ENCODE measurements at regions not wholly inside any gene's neighbourhood (a gene's known extent, or its start where the extent isn't known, plus 50 kb on each side); places are given as distances from the start of the nearest gene placed in this dataset.

GRCh38 chr1:14392161-14392858, 206.2 kb upstream of the KAZN start:
- Histone ChIP-seq H3K4me3 (no peak overlapping the region), H3K4me1 (replicated peaks in 1 of 2) (no peaks in the 10 kb centered on the region), H3K27me3 (no peaks in the 10 kb centered on the region), H3K27ac (no peak overlapping the region), H3K36me3 (replicated peaks in 1 of 2) (no peaks in the 10 kb centered on the region), H3K9me3 (replicated peaks in 1 of 3) (no peaks in the 10 kb centered on the region)
- DNase-seq, result no peak
- WGBS, 4 donors, result 71 to 81% (median 76%) methylated on average over 11 to 12 of the region's 12 CpGs
- intact Hi-C loops (cut with DNase I), result no loop called here
- no peak for TF ChIP-seq POLR2A (IDR thresholded peaks at IDR 0.05)
- TF ChIP-seq, protein P1, sequence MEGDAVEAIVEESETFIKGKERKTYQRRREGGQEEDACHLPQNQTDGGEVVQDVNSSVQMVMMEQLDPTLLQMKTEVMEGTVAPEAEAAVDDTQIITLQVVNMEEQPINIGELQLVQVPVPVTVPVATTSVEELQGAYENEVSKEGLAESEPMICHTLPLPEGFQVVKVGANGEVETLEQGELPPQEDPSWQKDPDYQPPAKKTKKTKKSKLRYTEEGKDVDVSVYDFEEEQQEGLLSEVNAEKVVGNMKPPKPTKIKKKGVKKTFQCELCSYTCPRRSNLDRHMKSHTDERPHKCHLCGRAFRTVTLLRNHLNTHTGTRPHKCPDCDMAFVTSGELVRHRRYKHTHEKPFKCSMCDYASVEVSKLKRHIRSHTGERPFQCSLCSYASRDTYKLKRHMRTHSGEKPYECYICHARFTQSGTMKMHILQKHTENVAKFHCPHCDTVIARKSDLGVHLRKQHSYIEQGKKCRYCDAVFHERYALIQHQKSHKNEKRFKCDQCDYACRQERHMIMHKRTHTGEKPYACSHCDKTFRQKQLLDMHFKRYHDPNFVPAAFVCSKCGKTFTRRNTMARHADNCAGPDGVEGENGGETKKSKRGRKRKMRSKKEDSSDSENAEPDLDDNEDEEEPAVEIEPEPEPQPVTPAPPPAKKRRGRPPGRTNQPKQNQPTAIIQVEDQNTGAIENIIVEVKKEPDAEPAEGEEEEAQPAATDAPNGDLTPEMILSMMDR (IDR thresholded peaks at IDR 0.05), result no peak

GRCh38 chr1:14392859-14393365, 205.6 kb upstream of the KAZN start:
- no peak for DNase-seq
- Histone ChIP-seq H3K27me3 (no peaks in the 10 kb centered on the region), H3K9me3 (replicated peaks in 1 of 3) (no peaks in the 10 kb centered on the region), H3K4me3 (no peak overlapping the region), H3K4me1 (replicated peaks in 1 of 2) (no peaks in the 10 kb centered on the region), H3K36me3 (replicated peaks in 1 of 2) (no peaks in the 10 kb centered on the region), H3K27ac (no peak overlapping the region)
- TF ChIP-seq, protein P1 (IDR thresholded peaks at IDR 0.05), result no peak
- TF ChIP-seq POLR2A (IDR thresholded peaks at IDR 0.05), result no peak
- 68 to 76% (median 70%) methylated on average over 5 of the region's 5 CpGs for WGBS, 4 donors
- intact Hi-C loops (cut with DNase I), result no loop called here

DNA sequence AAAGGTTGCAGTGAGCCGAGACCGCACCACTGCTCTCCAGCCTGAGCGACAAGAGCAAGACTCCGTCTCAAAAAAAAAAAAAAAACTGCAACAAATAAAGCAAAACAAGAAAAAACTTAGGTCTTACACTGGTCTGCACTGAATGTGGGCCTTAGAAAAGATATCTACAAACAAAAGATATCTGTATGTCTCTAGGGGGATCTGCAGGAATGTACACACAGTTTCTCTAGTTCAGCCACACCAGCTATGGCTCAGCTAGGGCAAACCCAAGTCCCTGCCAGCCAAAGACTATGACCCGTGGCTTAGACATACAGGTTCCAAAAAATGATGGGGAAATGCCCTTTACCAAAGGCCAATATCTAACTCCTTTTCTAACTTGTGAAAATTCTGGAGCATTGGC, 202.4 kb upstream of the KAZN start:
- TF ChIP-seq, protein P1 (IDR thresholded peaks at IDR 0.05), result no peak
- TF ChIP-seq POLR2A (IDR thresholded peaks at IDR 0.05), result no peak
- Histone ChIP-seq H3K27ac (no peak overlapping the region), H3K4me1 (replicated peaks in 1 of 2) (no peaks in the 10 kb centered on the region), H3K36me3 (replicated peaks in 1 of 2) (no peaks in the 10 kb centered on the region), H3K9me3 (replicated peaks in 1 of 3) (no peaks in the 10 kb centered on the region), H3K27me3 (no peaks in the 10 kb centered on the region), H3K4me3 (no peak overlapping the region)
- intact Hi-C loops (cut with DNase I), result no loop called here
- 89 to 90% (median 90%) methylated on average over 5 of the region's 5 CpGs for WGBS, 4 donors
- no peak for DNase-seq

DNA sequence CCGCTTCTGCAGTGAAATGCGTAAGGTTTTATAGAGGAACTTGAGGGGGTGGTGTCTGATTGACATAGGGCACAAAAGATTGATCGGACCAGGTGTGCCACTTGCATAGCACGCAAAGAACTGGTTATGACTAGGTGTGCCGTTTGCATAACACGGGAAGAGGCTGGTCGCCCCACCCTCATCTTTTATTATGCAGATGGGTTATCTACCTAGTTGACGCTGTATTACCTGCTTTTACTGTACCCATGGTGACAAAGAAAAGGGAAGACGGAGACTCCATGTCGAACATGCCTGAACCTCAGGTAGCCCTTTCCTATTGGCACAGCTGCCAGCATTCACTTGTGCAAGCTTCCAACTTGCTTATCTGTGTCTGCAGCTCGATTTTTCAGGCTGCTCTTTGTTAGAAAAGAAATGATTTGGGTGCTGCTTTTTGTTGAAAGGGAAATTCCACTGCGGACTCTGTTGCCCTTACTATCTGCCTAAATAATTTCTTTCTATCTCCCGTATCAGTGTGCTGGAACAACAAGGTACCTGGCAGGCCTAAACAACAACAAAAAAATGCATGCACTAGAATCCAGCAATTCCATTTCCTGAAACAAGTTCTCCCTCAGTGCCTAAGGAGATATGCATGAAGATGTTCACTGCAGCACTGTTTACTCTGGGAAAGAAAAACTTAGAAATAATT, 194.4 kb upstream of the KAZN start:
- H3K27me3 ChIP-seq, result no peaks in the 10 kb centered on the region
- H3K36me3 ChIP-seq (replicated peaks in 1 of 2), result no peaks in the 10 kb centered on the region
- TF ChIP-seq POLR2A (IDR thresholded peaks at IDR 0.05), result no peak
- TF ChIP-seq, protein P1 (IDR thresholded peaks at IDR 0.05), result no peak
- no peaks in the 10 kb centered on the region for H3K9me3 ChIP-seq (replicated peaks in 1 of 3)
- intact Hi-C loops (cut with DNase I), result no loop called here
- 82 to 88% (median 86%) methylated on average over 13 of the region's 13 CpGs for WGBS, 4 donors
- no peak overlapping the region for H3K27ac ChIP-seq
- DNase-seq, result no peak
- H3K4me3 ChIP-seq, result no peak overlapping the region
- H3K4me1 ChIP-seq (replicated peaks in 1 of 2), result no peaks in the 10 kb centered on the region
